ENCODE measurements at regions not wholly inside any gene's neighbourhood (a gene's known extent, or its start where the extent isn't known, plus 50 kb on each side); places are given as distances from the start of the nearest gene placed in this dataset.
"Not testable (repeated sequence)": the region's sequence is repeated elsewhere in the genome, so short reads cannot be mapped to it uniquely, and the experiment has no call there.

DNA sequence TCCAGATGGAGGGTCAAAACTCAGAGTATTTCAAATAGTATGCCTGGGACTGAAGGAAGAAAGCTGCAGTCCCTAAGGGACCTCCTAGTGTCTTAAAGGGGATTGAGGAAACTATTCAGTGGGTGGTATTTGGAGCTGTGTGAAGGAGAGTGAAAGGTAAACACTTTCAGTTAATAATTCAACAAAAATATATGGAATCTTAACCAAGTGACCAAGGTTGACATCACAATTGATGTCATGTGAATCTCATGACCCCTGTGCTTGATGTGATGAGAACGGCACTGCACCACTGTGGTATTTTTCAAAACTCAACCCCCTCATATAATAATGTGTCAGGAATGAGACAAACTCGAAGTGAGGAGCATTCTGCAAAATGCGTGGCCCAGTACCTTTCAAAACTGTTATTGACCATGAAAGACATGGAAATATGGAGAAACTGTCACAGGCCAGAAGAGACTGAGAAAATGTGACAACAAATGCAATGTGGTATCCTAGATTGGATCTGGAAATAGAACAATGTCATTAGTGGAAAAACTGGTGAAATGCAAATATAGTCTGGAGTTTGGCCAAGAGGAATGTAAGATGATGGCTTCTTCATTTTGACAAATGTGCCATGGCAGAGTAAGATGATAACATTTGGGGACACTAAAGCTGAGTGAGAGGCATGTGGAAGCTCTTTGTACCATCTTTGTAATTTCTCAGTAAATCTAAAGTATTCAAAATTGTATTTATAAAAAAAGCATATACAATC is 553.9 kb downstream of the RFC3 start:
- ATAC-seq (no peak), DNase-seq (ENCODE audit: low spot score) (no peak)
- Mint-ChIP-seq H3K36me3 (no peaks in the 10 kb centered on the region), H3K4me1 (ENCODE audit: low read depth in 2 of 2) (no peaks in the 10 kb centered on the region), H3K27ac (no peak overlapping the region), H3K4me3 (no peak overlapping the region), H3K9me3 (peaks cover 11% of the 10 kb centered on the region), H3K27me3 (no peaks in the 10 kb centered on the region)

DNA sequence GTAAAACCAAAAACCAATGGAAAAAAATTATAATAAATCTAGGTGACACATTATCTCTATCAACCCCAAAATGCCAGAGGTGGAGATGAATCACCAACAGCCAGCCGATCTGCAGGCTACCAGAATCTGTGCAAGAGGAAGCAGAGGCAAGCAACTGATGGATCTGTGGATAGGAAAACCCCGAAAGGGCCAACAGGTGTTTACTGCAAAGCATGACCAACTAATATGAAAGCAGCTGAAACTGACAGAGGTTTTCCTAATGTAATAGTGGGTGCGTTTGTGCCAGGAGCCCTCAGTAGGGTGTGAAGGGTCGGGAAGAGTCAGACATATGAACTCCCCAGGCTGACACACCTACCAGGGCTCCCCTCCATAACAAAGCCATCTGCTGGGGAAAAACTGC is 554.6 kb downstream of the RFC3 start:
- Mint-ChIP-seq H3K9me3 (peaks cover 11% of the 10 kb centered on the region), H3K27ac (no peak overlapping the region), H3K36me3 (no peaks in the 10 kb centered on the region), H3K4me3 (no peak overlapping the region), H3K27me3 (no peaks in the 10 kb centered on the region), H3K4me1 (ENCODE audit: low read depth in 2 of 2) (no peaks in the 10 kb centered on the region)
- DNase-seq (ENCODE audit: low spot score), result no peak
- ATAC-seq, result no peak

DNA sequence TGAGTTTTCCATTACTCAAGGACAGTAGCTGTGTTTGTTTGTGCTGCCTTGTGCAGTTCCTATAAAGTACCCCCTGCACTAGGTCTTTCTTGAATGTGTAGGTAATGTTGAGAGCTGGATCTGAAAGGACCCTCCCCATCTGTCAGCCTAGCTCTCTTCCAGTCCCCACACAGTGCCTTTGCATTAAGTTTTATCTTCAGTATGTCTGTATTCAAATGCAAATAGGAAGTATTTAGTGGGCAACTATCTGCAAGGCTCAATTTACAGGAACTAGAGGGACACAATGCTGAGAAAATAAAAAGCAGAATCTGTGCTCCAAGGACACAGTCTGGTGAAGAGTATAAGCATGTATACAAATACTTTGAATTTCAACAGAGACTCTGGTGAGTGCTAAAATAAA is 558.5 kb downstream of the RFC3 start:
- no peak overlapping the region for H3K27ac Mint-ChIP-seq
- ATAC-seq, result no peak

GRCh38 chr13:34381228-34381627 is 560.8 kb upstream of the NBEA start:
- H3K9me3 Mint-ChIP-seq, result peaks cover 23% of the 10 kb centered on the region
- ATAC-seq, result no peak
- H3K4me3 Mint-ChIP-seq, result no peak overlapping the region
- no peak for DNase-seq (ENCODE audit: low spot score)
- no peak overlapping the region for H3K27ac Mint-ChIP-seq
- H3K27me3 Mint-ChIP-seq, result no peaks in the 10 kb centered on the region
- H3K36me3 Mint-ChIP-seq, result no peaks in the 10 kb centered on the region
- H3K4me1 Mint-ChIP-seq (ENCODE audit: low read depth in 2 of 2), result no peaks in the 10 kb centered on the region

More for the DNA sequence above, 558.5 kb downstream of the RFC3 start:
- no peak for DNase-seq (ENCODE audit: low spot score)
- Mint-ChIP-seq H3K4me1 (ENCODE audit: low read depth in 2 of 2) (no peaks in the 10 kb centered on the region), H3K27me3 (no peaks in the 10 kb centered on the region), H3K9me3 (peaks cover 14% of the 10 kb centered on the region), H3K4me3 (no peak overlapping the region), H3K36me3 (no peaks in the 10 kb centered on the region)

DNA sequence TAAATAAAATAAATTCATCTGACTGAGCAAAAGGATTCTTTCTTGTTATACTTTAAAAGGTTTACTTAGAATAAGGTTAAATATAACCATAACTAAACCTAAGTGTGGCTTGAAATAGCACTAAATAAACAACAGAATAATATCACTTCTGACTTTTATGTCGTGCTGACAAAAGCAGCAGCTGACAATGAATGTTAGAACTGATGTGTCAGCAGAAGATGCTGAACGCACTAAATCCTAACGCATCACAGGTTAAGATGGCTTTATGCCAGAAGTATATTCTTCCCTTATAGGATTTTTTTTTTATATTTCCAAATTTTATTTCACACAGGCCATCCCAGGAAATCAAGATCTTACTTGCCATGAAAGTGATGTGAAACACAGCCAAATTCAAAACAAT is 558.3 kb upstream of the NBEA start:
- peaks cover 23% of the 10 kb centered on the region for H3K9me3 Mint-ChIP-seq
- H3K4me1 Mint-ChIP-seq (ENCODE audit: low read depth in 2 of 2), result no peaks in the 10 kb centered on the region
- no peaks in the 10 kb centered on the region for H3K27me3 Mint-ChIP-seq
- H3K4me3 Mint-ChIP-seq, result no peak overlapping the region
- H3K27ac Mint-ChIP-seq, result no peak overlapping the region
- ATAC-seq (no peak), DNase-seq (ENCODE audit: low spot score) (no peak)
- no peaks in the 10 kb centered on the region for H3K36me3 Mint-ChIP-seq

GRCh38 chr13:34386229-34386628 is 555.8 kb upstream of the NBEA start:
- not testable (repeated sequence) for H3K36me3 Mint-ChIP-seq; H3K4me1 Mint-ChIP-seq (ENCODE audit: low read depth in 2 of 2); DNase-seq (ENCODE audit: low spot score); H3K27me3 Mint-ChIP-seq; ATAC-seq; H3K4me3 Mint-ChIP-seq; H3K27ac Mint-ChIP-seq
- peaks cover 22% of the 10 kb centered on the region for H3K9me3 Mint-ChIP-seq

DNA sequence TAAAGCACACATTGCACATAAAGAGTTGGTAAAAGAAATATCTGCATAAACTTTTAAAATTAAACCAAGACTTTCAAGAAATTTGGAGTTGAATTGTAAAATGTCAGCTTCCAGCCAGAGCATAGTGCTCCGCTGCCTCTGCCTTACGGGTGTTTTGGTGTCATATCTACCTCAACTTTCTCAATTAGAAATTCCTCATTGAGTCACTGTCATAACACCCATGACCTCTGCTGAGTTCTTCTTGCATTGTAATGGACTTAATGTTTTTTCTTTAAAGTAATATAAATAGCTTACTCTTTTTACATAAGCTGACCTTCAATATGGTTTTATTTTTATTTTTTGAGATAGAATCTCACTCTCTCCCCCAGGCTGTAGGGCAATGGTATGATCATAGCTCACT is 551.0 kb upstream of the NBEA start:
- H3K4me3 Mint-ChIP-seq, result no peak overlapping the region
- no peak overlapping the region for H3K27ac Mint-ChIP-seq
- DNase-seq (ENCODE audit: low spot score) (no peak), ATAC-seq (no peak)
- peaks cover 8% of the 10 kb centered on the region for H3K36me3 Mint-ChIP-seq
- H3K9me3 Mint-ChIP-seq, result peaks cover 12% of the 10 kb centered on the region
- no peaks in the 10 kb centered on the region for H3K4me1 Mint-ChIP-seq (ENCODE audit: low read depth in 2 of 2)
- H3K27me3 Mint-ChIP-seq, result no peaks in the 10 kb centered on the region

GRCh38 chr13:34401696-34402095 is 540.4 kb upstream of the NBEA start:
- DNase-seq (ENCODE audit: low spot score), result no peak
- ATAC-seq, result no peak
- peaks cover 10% of the 10 kb centered on the region for H3K9me3 Mint-ChIP-seq
- H3K4me1 Mint-ChIP-seq (ENCODE audit: low read depth in 2 of 2), result no peaks in the 10 kb centered on the region
- H3K36me3 Mint-ChIP-seq, result peaks cover 6% of the 10 kb centered on the region
- H3K4me3 Mint-ChIP-seq, result no peak overlapping the region
- H3K27me3 Mint-ChIP-seq, result no peaks in the 10 kb centered on the region
- H3K27ac Mint-ChIP-seq, result no peak overlapping the region

- Mint-ChIP-seq H3K36me3 (no peaks in the 10 kb centered on the region), H3K27me3 (no peaks in the 10 kb centered on the region), H3K4me1 (ENCODE audit: low read depth in 2 of 2) (no peaks in the 10 kb centered on the region), H3K9me3 (peaks cover 9% of the 10 kb centered on the region), H3K4me3 (no peak overlapping the region), H3K27ac (no peak overlapping the region)
- ATAC-seq (no peak), DNase-seq (ENCODE audit: low spot score) (no peak)
These were observed 536.5 kb upstream of the NBEA start for GRCh38 chr13:34405410-34406181.

DNA sequence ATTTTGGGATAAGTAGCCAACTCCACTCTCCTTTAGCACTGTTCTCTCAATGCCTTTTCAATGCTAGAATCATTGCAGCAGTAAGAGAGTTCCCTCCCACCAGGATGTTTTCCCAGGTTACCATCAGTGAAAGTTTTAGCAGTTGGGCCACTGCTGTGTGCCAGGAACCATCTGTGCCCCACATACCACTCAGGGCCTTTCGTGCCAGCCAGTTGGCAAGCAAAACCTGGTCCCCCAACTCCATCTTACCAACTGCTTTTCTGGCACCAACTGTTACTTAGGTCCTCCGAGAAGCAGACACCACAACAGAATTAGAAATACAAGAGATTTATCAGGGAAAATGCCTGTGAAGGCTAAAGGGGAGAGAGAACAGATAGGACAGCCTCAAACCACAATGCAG is 533.4 kb upstream of the NBEA start:
- ATAC-seq, result no peak
- H3K4me1 Mint-ChIP-seq (ENCODE audit: low read depth in 2 of 2), result no peaks in the 10 kb centered on the region
- no peak for DNase-seq (ENCODE audit: low spot score)
- H3K4me3 Mint-ChIP-seq, result no peak overlapping the region
- H3K9me3 Mint-ChIP-seq, result peaks cover 9% of the 10 kb centered on the region
- H3K27me3 Mint-ChIP-seq, result no peaks in the 10 kb centered on the region
- no peaks in the 10 kb centered on the region for H3K36me3 Mint-ChIP-seq
- H3K27ac Mint-ChIP-seq, result no peak overlapping the region

DNA sequence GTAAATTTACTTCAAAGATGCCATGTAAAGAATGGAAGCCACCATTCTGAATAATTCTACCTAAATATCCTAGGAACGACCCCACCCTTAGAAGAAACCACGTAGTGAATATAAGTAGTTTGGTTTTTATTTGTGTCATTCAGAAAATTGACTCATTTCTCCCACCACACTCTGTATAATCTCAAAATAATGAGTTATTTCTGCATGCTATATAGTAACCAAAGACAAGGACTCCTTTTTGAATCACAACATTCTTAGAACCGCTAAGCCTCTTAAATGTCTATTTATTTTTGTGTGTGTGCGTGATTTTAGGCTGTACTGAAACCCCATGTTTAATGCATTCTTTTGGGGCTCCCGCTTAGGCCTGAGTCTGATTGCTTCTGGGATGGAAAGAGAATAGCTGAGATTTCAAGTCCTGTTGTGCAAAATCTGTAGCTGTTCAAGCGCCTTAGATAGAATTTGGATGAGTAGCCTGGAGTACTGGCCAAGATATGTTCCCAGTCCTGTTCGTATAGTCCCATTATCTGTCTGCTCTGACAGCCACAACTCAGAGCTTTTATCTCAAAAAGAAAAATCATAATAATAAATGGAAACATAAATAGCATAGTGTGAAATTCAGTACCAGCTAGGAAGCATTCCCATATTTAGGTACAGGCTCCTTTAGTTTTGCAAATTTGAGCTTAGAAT is 532.4 kb upstream of the NBEA start:
- ATAC-seq (no peak), DNase-seq (ENCODE audit: low spot score) (no peak)
- peaks cover 12% of the 10 kb centered on the region for H3K9me3 Mint-ChIP-seq
- H3K4me1 Mint-ChIP-seq (ENCODE audit: low read depth in 2 of 2), result no peaks in the 10 kb centered on the region
- no peaks in the 10 kb centered on the region for H3K36me3 Mint-ChIP-seq
- no peak overlapping the region for H3K27ac Mint-ChIP-seq
- H3K4me3 Mint-ChIP-seq, result no peak overlapping the region
- no peaks in the 10 kb centered on the region for H3K27me3 Mint-ChIP-seq

DNA sequence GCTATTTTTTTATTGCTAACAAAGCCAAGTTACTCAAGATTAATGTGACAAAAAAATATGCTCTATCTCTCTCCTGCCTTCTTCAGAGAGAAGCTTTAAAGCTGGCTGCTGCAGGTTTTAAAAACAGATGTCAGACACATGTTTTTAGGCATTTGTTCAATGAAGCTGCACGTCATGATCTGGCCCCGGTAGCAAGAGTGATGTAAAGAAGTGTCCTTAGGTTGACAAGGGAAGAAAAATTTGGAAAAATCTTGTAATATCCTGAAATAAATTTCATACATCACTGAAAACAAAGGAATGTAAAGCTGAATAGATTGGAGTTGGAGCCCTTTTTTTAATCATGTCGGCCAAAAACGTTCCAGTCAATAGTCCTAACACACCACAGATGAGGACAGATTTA is 531.4 kb upstream of the NBEA start:
- H3K9me3 Mint-ChIP-seq, result peaks cover 16% of the 10 kb centered on the region
- no peak overlapping the region for H3K27ac Mint-ChIP-seq
- no peaks in the 10 kb centered on the region for H3K27me3 Mint-ChIP-seq
- H3K36me3 Mint-ChIP-seq, result no peaks in the 10 kb centered on the region
- no peaks in the 10 kb centered on the region for H3K4me1 Mint-ChIP-seq (ENCODE audit: low read depth in 2 of 2)
- no peak overlapping the region for H3K4me3 Mint-ChIP-seq
- DNase-seq (ENCODE audit: low spot score) (no peak), ATAC-seq (no peak)

DNA sequence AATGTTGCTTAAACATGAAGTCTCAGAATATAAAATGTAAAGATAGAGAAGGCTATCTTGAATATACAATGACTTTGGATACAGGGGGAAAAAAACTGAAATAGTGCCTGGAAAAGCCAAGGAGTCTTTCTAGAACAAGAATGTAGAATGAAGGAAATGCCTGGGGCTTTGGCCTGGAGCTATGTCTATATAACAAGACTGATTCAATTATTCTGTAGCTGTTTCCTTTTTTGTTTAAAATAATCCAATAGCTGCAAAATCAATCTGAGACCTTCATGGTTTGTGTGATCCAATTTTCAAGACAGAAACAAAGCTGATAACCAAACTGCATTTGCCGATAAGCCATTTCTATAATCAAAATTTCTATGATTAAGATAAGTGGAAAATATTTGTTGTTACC is 530.9 kb upstream of the NBEA start:
- peaks cover 18% of the 10 kb centered on the region for H3K9me3 Mint-ChIP-seq

GRCh38 chr13:34411894-34412293 is 530.2 kb upstream of the NBEA start:
- ATAC-seq, result no peak
- Mint-ChIP-seq H3K27ac (no peak overlapping the region), H3K36me3 (no peaks in the 10 kb centered on the region), H3K4me1 (ENCODE audit: low read depth in 2 of 2) (no peaks in the 10 kb centered on the region), H3K9me3 (peaks cover 19% of the 10 kb centered on the region), H3K4me3 (no peak overlapping the region), H3K27me3 (no peaks in the 10 kb centered on the region)
- DNase-seq (ENCODE audit: low spot score), result no peak

More for the DNA sequence above, 530.9 kb upstream of the NBEA start:
- ATAC-seq, result no peak
- Mint-ChIP-seq H3K27me3 (no peaks in the 10 kb centered on the region), H3K4me1 (ENCODE audit: low read depth in 2 of 2) (no peaks in the 10 kb centered on the region), H3K36me3 (no peaks in the 10 kb centered on the region), H3K27ac (no peak overlapping the region), H3K4me3 (no peak overlapping the region)
- DNase-seq (ENCODE audit: low spot score), result no peak
